ENCODE measurements at regions not wholly inside any gene's neighbourhood (a gene's known extent, or its start where the extent isn't known, plus 50 kb on each side); places are given as distances from the start of the nearest gene placed in this dataset.
A peak's percentile ranks its signal among the peaks of the same experiment; 100 is the strongest.

GRCh38 chr6:88558981-88559380 lies 392.8 kb upstream of the CNR1 start:
- TF ChIP-seq POLR2AphosphoS5 (IDR thresholded peaks at IDR 0.05; ENCODE audit: low read depth), result no peak
- no peak for TF ChIP-seq REST (IDR thresholded peaks at IDR 0.05; ENCODE audit: insufficient replicate concordance, low read depth)
- no peak for TF ChIP-seq SPI1 (IDR thresholded peaks at IDR 0.05; ENCODE audit: borderline replicate concordance, low read depth)
- no peak for TF ChIP-seq GABPA (IDR thresholded peaks at IDR 0.05; ENCODE audit: low read depth)
- TF ChIP-seq CTCF (IDR thresholded peaks at IDR 0.05; ENCODE audit: insufficient read depth, low read length), result no peak
- H3K4me3 ChIP-seq (replicated peaks; ENCODE audit: insufficient read depth, low read length), result no peak overlapping the region

GRCh38 chr6:88556663-88557062 lies 390.5 kb upstream of the CNR1 start:
- TF ChIP-seq GABPA (IDR thresholded peaks at IDR 0.05; ENCODE audit: low read depth) (no peak), CTCF (IDR thresholded peaks at IDR 0.05; ENCODE audit: insufficient read depth, low read length) (no peak), SPI1 (IDR thresholded peaks at IDR 0.05; ENCODE audit: borderline replicate concordance, low read depth) (no peak), REST (IDR thresholded peaks at IDR 0.05; ENCODE audit: insufficient replicate concordance, low read depth) (no peak), POLR2AphosphoS5 (IDR thresholded peaks at IDR 0.05; ENCODE audit: low read depth) (no peak)
- H3K27me3 ChIP-seq (ENCODE audit: insufficient read depth, poor library complexity, severe bottlenecking), result no peaks in the 10 kb centered on the region
- no peak for DNase-seq (ENCODE audit: low read depth in 1 of 2, low spot score in 1 of 2)
- no peak overlapping the region for H3K4me3 ChIP-seq (replicated peaks; ENCODE audit: insufficient read depth, low read length)
- no peak overlapping the region for H3K27ac ChIP-seq (replicated peaks)

More at GRCh38 chr6:88558981-88559380, 392.8 kb upstream of the CNR1 start:
- H3K27me3 ChIP-seq (ENCODE audit: insufficient read depth, poor library complexity, severe bottlenecking), result no peaks in the 10 kb centered on the region
- DNase-seq (ENCODE audit: low read depth in 1 of 2, low spot score in 1 of 2), result no peak
- no peak overlapping the region for H3K27ac ChIP-seq (replicated peaks)

- TF ChIP-seq REST (IDR thresholded peaks at IDR 0.05; ENCODE audit: insufficient replicate concordance, low read depth) (no peak), SPI1 (IDR thresholded peaks at IDR 0.05; ENCODE audit: borderline replicate concordance, low read depth) (peak; percentile 78)
- Histone ChIP-seq H3K27me3 (ENCODE audit: insufficient read depth, poor library complexity, severe bottlenecking) (no peaks in the 10 kb centered on the region), H3K4me3 (replicated peaks; ENCODE audit: insufficient read depth, low read length) (no peak overlapping the region), H3K27ac (replicated peaks) (no peak overlapping the region)
- DNase-seq (ENCODE audit: low read depth in 1 of 2, low spot score in 1 of 2), result peak in 1 of 2 experiments; percentile 3
Observed at GRCh38 chr6:88548891-88549505, 382.9 kb upstream of the CNR1 start.
